ENCODE measurements at regions not wholly inside any gene's neighbourhood (a gene's known extent, or its start where the extent isn't known, plus 50 kb on each side); places are given as distances from the start of the nearest gene placed in this dataset.

GRCh38 chr14:95413289-95414215 lies 93.8 kb upstream of the CLMN start:
- intact Hi-C loops (cut with micrococcal nuclease; ENCODE audit: unreplicated experiment) = no loop called here
- ATAC-seq = no peak
- no peaks in the 10 kb centered on the region for H4K20me1 ChIP-seq (ENCODE audit: insufficient read depth, low read length)
- no TSS peak for BruUV-seq (replicated peaks)
- no peak overlapping the region for H3K4me2 ChIP-seq (ENCODE audit: low read depth, low read length)
- no peaks in the 10 kb centered on the region for H3K79me2 ChIP-seq (ENCODE audit: insufficient read depth, low read length)
- H3K27me3 ChIP-seq (ENCODE audit: control insufficient read depth in 1 of 2, insufficient read depth in 2 of 2, low read length in 2 of 2) = no peaks in the 10 kb centered on the region
- H3K4me1 ChIP-seq (ENCODE audit: insufficient read depth, low read length) = no peaks in the 10 kb centered on the region
- in situ Hi-C loops (cut with HindIII; ENCODE audit: extremely low pct_ligation_motif_present, low pct_unique_long_range_greater_than_20kb) = no loop called here
- H3K9ac ChIP-seq (ENCODE audit: insufficient read depth, low read depth, low read length) = no peak overlapping the region
- no peak overlapping the region for H3K27ac ChIP-seq (ENCODE audit: extremely low read length, insufficient read depth, low read length)
- H2AFZ ChIP-seq (ENCODE audit: low read length) = no peak overlapping the region
- peaks cover 2 to 16% of the 10 kb centered on the region in 2 experiments; a peak in 3 of 5 replicates for H3K36me3 ChIP-seq (replicated peaks in 1 of 2; ENCODE audit: control insufficient read depth in 1 of 2, insufficient read depth in 2 of 2, low read length in 2 of 2)
- FAIRE-seq = no peak
- H3K9me3 ChIP-seq (ENCODE audit: low read length) = no peaks in the 10 kb centered on the region
- POLR2A ChIA-PET = no interaction called here
- WGBS (ENCODE audit: low lambda C conversion rate) = 90% methylated on average over 8 of the region's 11 CpGs
- DNase-seq (ENCODE audit: low spot score) = no peak
- CTCF ChIA-PET (ENCODE audit: low intra/inter-chr PET ratio, low total read pairs) = no interaction called here
- H3K4me3 ChIP-seq (replicated peaks in 1 of 3; ENCODE audit: insufficient read depth in 1 of 3, low read depth in 2 of 3, low read length in 3 of 3) = no peak overlapping the region
- no peak for TF ChIP-seq ZNF562 (CRISPR knock-in tag; IDR thresholded peaks at IDR 0.05; ENCODE audit: borderline replicate concordance)
- no peak for TF ChIP-seq AHDC1 (CRISPR knock-in tag; IDR thresholded peaks at IDR 0.05; ENCODE audit: borderline replicate concordance)
- no peak for TF ChIP-seq TAF1 (CRISPR knock-in tag; IDR thresholded peaks at IDR 0.05)
- no peak for TF ChIP-seq ZNF446 (CRISPR knock-in tag; IDR thresholded peaks at IDR 0.05)
- no peak for TF ChIP-seq ZNF557 (CRISPR knock-in tag; IDR thresholded peaks at IDR 0.05)
- TF ChIP-seq FOXA3 (CRISPR knock-in tag; IDR thresholded peaks at IDR 0.05) = no peak
- no peak for TF ChIP-seq WIZ (CRISPR knock-in tag; IDR thresholded peaks at IDR 0.05)
- TF ChIP-seq ZNF605 (CRISPR knock-in tag; IDR thresholded peaks at IDR 0.05) = no peak
- TF ChIP-seq ZNF280B (CRISPR knock-in tag; IDR thresholded peaks at IDR 0.05; ENCODE audit: borderline replicate concordance) = no peak
- TF ChIP-seq ZFP36 (IDR thresholded peaks at IDR 0.05; ENCODE audit: borderline replicate concordance, low read depth, low read length, partially characterized antibody) = no peak
- TF ChIP-seq ZNF138 (CRISPR knock-in tag; IDR thresholded peaks at IDR 0.05; ENCODE audit: low read depth) = no peak
- TF ChIP-seq ZNF772 (CRISPR knock-in tag; IDR thresholded peaks at IDR 0.05) = no peak
- TF ChIP-seq MIER3 (CRISPR knock-in tag; IDR thresholded peaks at IDR 0.05; ENCODE audit: borderline replicate concordance) = no peak
- TF ChIP-seq ERF (CRISPR knock-in tag; IDR thresholded peaks at IDR 0.05) = no peak
- TF ChIP-seq NR1H2 (CRISPR knock-in tag; IDR thresholded peaks at IDR 0.05; ENCODE audit: borderline replicate concordance, low read depth) = no peak
- no peak for TF ChIP-seq MTERF4 (CRISPR knock-in tag; IDR thresholded peaks at IDR 0.05)
- TF ChIP-seq YEATS4 (CRISPR knock-in tag; IDR thresholded peaks at IDR 0.05; ENCODE audit: borderline replicate concordance) = no peak

All from HepG2 (cell line).